IMR-90 (cell line): ENCODE measurements at regions not wholly inside any gene's neighbourhood (a gene's known extent, or its start where the extent isn't known, plus 50 kb on each side); places are given as distances from the start of the nearest gene placed in this dataset.

ENCODE experiments used
- ATAC-seq: fragments of 200-7000 bp; cut with Tn5 transposase; 2 replicates; pipeline ENCODE4 v1.9.1; 2020; ENCODE audit warnings: low read depth, mild to moderate bottlenecking, moderate library complexity
- BruUV-seq: library from RNA; stranded (reverse); fragments of 400-500 nt; replicated peaks from 2 replicates; lab custom pipeline; 2021; lab: Mats Ljungman, UMichigan
- CTCF ChIA-PET: fragments of 300-600 bp; formaldehyde crosslinking; extraction: SDS; loops from one replicate; lab custom pipeline; 2021; ENCODE audit warnings: antibody characterized with exemption; lab: Yijun Ruan, JAX
- POLR2A ChIA-PET: fragments of 300-600 bp; sonication (Branson Sonifier 250); formaldehyde crosslinking; loops from one replicate; lab custom pipeline; 2022; ENCODE audit warnings: antibody characterized with exemption; ENCODE audit not compliant: unreplicated experiment; lab: Charles Lee
- DNase-seq: peaks from one replicate; pipeline ENCODE4 v3.0.0; 2013
- H2AFZ ChIP-seq: replicated peaks from 2 replicates; pipeline ENCODE3; 2013; ENCODE audit warnings: low read length, mild to moderate bottlenecking; ENCODE audit not compliant: poor library complexity
- H2AK5ac ChIP-seq: 2 replicates; pipeline ENCODE4 v1.6.1; 2013; ENCODE audit warnings: low read depth, low read length, inconsistent platforms
- H2AK9ac ChIP-seq: replicated peaks from 2 replicates; pipeline ENCODE3; 2013; ENCODE audit warnings: mild to moderate bottlenecking, low read depth, low read length, moderate library complexity; ENCODE audit not compliant: poor library complexity
- H2BK120ac ChIP-seq: 2 replicates; pipeline ENCODE4 v1.6.1; 2013; ENCODE audit warnings: low read depth, low read length, inconsistent platforms
- H2BK15ac ChIP-seq: 3 replicates; pipeline ENCODE4 v1.6.1; 2013; ENCODE audit warnings: low read depth, low read length, inconsistent platforms
- H2BK20ac ChIP-seq: 2 replicates; pipeline ENCODE4 v1.6.1; 2013; ENCODE audit warnings: low read depth, mild to moderate bottlenecking, inconsistent platforms, low read length, moderate library complexity
- H2BK5ac ChIP-seq: 2 replicates; pipeline ENCODE4 v1.6.1; 2013; ENCODE audit warnings: mild to moderate bottlenecking, low read depth, low read length, inconsistent platforms; ENCODE audit not compliant: poor library complexity, severe bottlenecking
- H3K14ac ChIP-seq: replicated peaks from 2 replicates; pipeline ENCODE4 v1.6.1; 2013; ENCODE audit warnings: low read depth, low read length, inconsistent platforms
- H3K18ac ChIP-seq: 2 replicates; pipeline ENCODE4 v1.6.1; 2013; ENCODE audit warnings: low read depth, low read length, control low read depth
- H3K23ac ChIP-seq: 2 replicates; pipeline ENCODE4 v1.6.1; 2013; ENCODE audit warnings: low read depth, low read length, inconsistent platforms
- H3K27ac ChIP-seq: 2 replicates; pipeline ENCODE4 v1.5.1; 2013; ENCODE audit warnings: mild to moderate bottlenecking, control low read depth, low read length; ENCODE audit not compliant: insufficient read depth
- H3K27me3 ChIP-seq: 2 replicates; pipeline ENCODE4 v1.6.1; 2013; ENCODE audit warnings: low read length; ENCODE audit not compliant: control insufficient read depth, insufficient read depth
- H3K36me3 ChIP-seq: 2 replicates; pipeline ENCODE4 v1.6.1; 2013; ENCODE audit warnings: low read length, mixed read lengths; ENCODE audit not compliant: control insufficient read depth, insufficient read depth
- H3K4ac ChIP-seq: 2 replicates; pipeline ENCODE4 v1.6.1; 2013; ENCODE audit warnings: low read depth, low read length, inconsistent platforms
- H3K4me1 ChIP-seq: 2 replicates; pipeline ENCODE4 v1.6.1; 2013; ENCODE audit warnings: low read length, mixed read lengths; ENCODE audit not compliant: control insufficient read depth, insufficient read depth
- H3K4me2 ChIP-seq: 2 replicates; pipeline ENCODE4 v1.6.1; 2013; ENCODE audit warnings: low read depth, mild to moderate bottlenecking, control low read depth, low read length, moderate library complexity
- H3K4me3 ChIP-seq: 2 replicates; pipeline ENCODE4 v1.5.1; 2013; ENCODE audit warnings: low read depth, mild to moderate bottlenecking, control low read depth, low read length, moderate library complexity; ENCODE audit not compliant: insufficient read depth
- H3K56ac ChIP-seq: 2 replicates; pipeline ENCODE4 v1.6.1; 2013; ENCODE audit warnings: low read length, inconsistent platforms; ENCODE audit not compliant: insufficient read depth; ENCODE audit errors: extremely low read depth
- H3K79me1 ChIP-seq, 2 experiments: 2 replicates each; pipeline ENCODE4 v1.6.1; 2013; ENCODE audit warnings: low read length in 2 of 2, inconsistent platforms in 1 of 2, low read depth in 1 of 2
- H3K9ac ChIP-seq: 2 replicates; pipeline ENCODE4 v1.6.1; 2013; ENCODE audit warnings: low read depth, low read length, control low read depth
- H3K9me1 ChIP-seq: 2 replicates; pipeline ENCODE4 v1.6.1; 2013; ENCODE audit warnings: low read length, inconsistent platforms; ENCODE audit not compliant: insufficient read depth
- H3K9me3 ChIP-seq: 2 replicates; pipeline ENCODE4 v1.6.1; 2013; ENCODE audit warnings: low read length; ENCODE audit not compliant: control insufficient read depth, insufficient read depth
- H4K20me1 ChIP-seq: 2 replicates; pipeline ENCODE4 v1.6.1; 2013; ENCODE audit warnings: low read length, inconsistent platforms; ENCODE audit not compliant: insufficient read depth
- H4K5ac ChIP-seq: 2 replicates; pipeline ENCODE4 v1.6.1; 2013; ENCODE audit warnings: mild to moderate bottlenecking, low read depth, low read length, control low read depth
- H4K8ac ChIP-seq, 2 experiments: 2 replicates each; pipeline ENCODE4 v1.6.1; 2013; ENCODE audit warnings: low read depth in 2 of 2, low read length in 2 of 2, control low read depth in 1 of 2, inconsistent platforms in 1 of 2
- H4K91ac ChIP-seq: 2 replicates; pipeline ENCODE4 v1.6.1; 2013; ENCODE audit warnings: low read depth, low read length, inconsistent platforms; ENCODE audit not compliant: insufficient read depth
- CHD1 ChIP-seq: IDR thresholded peaks from 2 replicates; pipeline ENCODE4 v1.6.1; 2012; ENCODE audit warnings: low read depth, low read length, improper control_type of control experiment
- MAZ ChIP-seq: IDR thresholded peaks from 2 replicates; pipeline ENCODE4 v1.6.1; 2012; ENCODE audit warnings: low read depth, mild to moderate bottlenecking, low read length, improper control_type of control experiment, moderate library complexity, borderline replicate concordance
- NFE2L2 ChIP-seq: fragments of 150-350 bp; IDR thresholded peaks from 2 replicates; pipeline ENCODE4 v1.6.1; 2016; ENCODE audit warnings: low read depth, mild to moderate bottlenecking, low read length
- POLR2A ChIP-seq: IDR thresholded peaks from 2 replicates; pipeline ENCODE4 v1.6.1; 2012; ENCODE audit warnings: mild to moderate bottlenecking, low read depth, low read length
- SMC3 ChIP-seq: fragments of 150-350 bp; IDR thresholded peaks from 2 replicates; pipeline ENCODE4 v1.6.1; 2016; ENCODE audit warnings: low read depth, mild to moderate bottlenecking, antibody characterized with exemption, low read length, moderate library complexity
- WGBS, 2 experiments: methylation state at CpG; one replicate each; pipeline versions ENCODE4 v1.1.5 to v1.1.7; 2013; ENCODE audit warnings: missing lambda C conversion rate in 2 of 2; ENCODE audit not compliant: insufficient read length in 1 of 2; ENCODE audit errors: extremely low coverage in 2 of 2; 5-methylcytosine and 5-hydroxymethylcytosine counted together
- dilution Hi-C: fragments of 300-500 bp; cut with HindIII; formaldehyde crosslinking; loops from one replicate; pipeline ENCODE4 v1.14.3; 2018; ENCODE audit warnings: low sequenced_read_pairs; ENCODE audit not compliant: unreplicated experiment
- in situ Hi-C: fragments of 300-500 bp; cut with MboI; formaldehyde crosslinking; loops from 3 replicates; pipeline ENCODE4 v1.14.3; 2019; ENCODE audit warnings: low sequenced_read_pairs, inconsistent platforms, mixed read lengths
- intact Hi-C: fragments of 100-400 bp; cut with micrococcal nuclease; formaldehyde crosslinking; loops from 2 replicates; pipeline ENCODE4 v1.10.0; 2022
- TF ChIP-seq, protein P1 (sequence below): fragments of 150-350 bp; IDR thresholded peaks from 2 replicates; pipeline ENCODE4 v1.6.1; 2017; ENCODE audit warnings: mild to moderate bottlenecking, antibody characterized with exemption, low read length, low read depth

GRCh38 chr6:97841763-97842162, 558.7 kb upstream of the MMS22L start:
- Histone ChIP-seq H2AK9ac (no peak overlapping the region), H2BK5ac (no peak overlapping the region), H3K4ac (no peak overlapping the region), H3K9ac (no peak overlapping the region), H4K91ac (no peak overlapping the region), H3K9me3 (no peaks in the 10 kb centered on the region), H3K56ac (no peak overlapping the region), H2AK5ac (no peak overlapping the region), H3K36me3 (no peaks in the 10 kb centered on the region), H2AFZ (no peak overlapping the region), H3K27ac (no peak overlapping the region), H3K79me1 (no peaks in the 10 kb centered on the region), H2BK20ac (no peak overlapping the region), H4K20me1 (no peaks in the 10 kb centered on the region), H2BK15ac (no peak overlapping the region), H2BK120ac (no peak overlapping the region), H3K4me3 (no peak overlapping the region), H4K5ac (no peak overlapping the region), H3K23ac (no peak overlapping the region), H4K8ac (no peak overlapping the region), H3K9me1 (no peaks in the 10 kb centered on the region), H3K4me2 (no peak overlapping the region), H3K4me1 (no peaks in the 10 kb centered on the region), H3K14ac (no peak overlapping the region), H3K18ac (no peak overlapping the region), H3K27me3 (no peaks in the 10 kb centered on the region)
- POLR2A ChIA-PET = no interaction called here
- intact Hi-C loops = no loop called here
- CTCF ChIA-PET = no interaction called here
- ATAC-seq (no peak), DNase-seq (no peak)
- BruUV-seq = no TSS peak
- WGBS, 2 experiments = no CpG with 5 or more reads among the region's 3 CpGs
- dilution Hi-C loops = no loop called here
- TF ChIP-seq MAZ (no peak), CHD1 (no peak), SMC3 (no peak), NFE2L2 (no peak), POLR2A (no peak)
- TF ChIP-seq, protein P1, sequence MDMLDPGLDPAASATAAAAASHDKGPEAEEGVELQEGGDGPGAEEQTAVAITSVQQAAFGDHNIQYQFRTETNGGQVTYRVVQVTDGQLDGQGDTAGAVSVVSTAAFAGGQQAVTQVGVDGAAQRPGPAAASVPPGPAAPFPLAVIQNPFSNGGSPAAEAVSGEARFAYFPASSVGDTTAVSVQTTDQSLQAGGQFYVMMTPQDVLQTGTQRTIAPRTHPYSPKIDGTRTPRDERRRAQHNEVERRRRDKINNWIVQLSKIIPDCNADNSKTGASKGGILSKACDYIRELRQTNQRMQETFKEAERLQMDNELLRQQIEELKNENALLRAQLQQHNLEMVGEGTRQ = no peak
- in situ Hi-C loops = no loop called here
